ENCODE measurements at regions not wholly inside any gene's neighbourhood (a gene's known extent, or its start where the extent isn't known, plus 50 kb on each side); places are given as distances from the start of the nearest gene placed in this dataset.

- no peak for TF ChIP-seq RCOR1 (IDR thresholded peaks at IDR 0.05; ENCODE audit: low read length)
- TF ChIP-seq MEF2A (IDR thresholded peaks at IDR 0.05; ENCODE audit: borderline replicate concordance, low read depth): no peak
- no peak for TF ChIP-seq CTCF (IDR thresholded peaks at IDR 0.05)
Measured at GRCh38 chr1:57784356-57784755, 360.5 kb upstream of the DAB1 start (continued).

GRCh38 chr1:57782357-57782756 is 358.5 kb upstream of the DAB1 start:
- ChIA-PET POLR2A (no interaction called here), CTCF (no interaction called here)
- WGBS (ENCODE audit: low lambda C conversion rate): 69% methylated on average over 2 of the region's 2 CpGs
- Histone ChIP-seq H3K9me2 (no peaks in the 10 kb centered on the region), H3K4me1 (ENCODE audit: control insufficient read depth in 1 of 2, insufficient read depth in 2 of 2, low read depth in 1 of 2, low read length in 1 of 2) (no peaks in the 10 kb centered on the region; a peak in 1 of 4 replicates), H3K79me2 (ENCODE audit: insufficient read depth) (no peaks in the 10 kb centered on the region), H3K9me3 (no peaks in the 10 kb centered on the region), H2AFZ (ENCODE audit: low read depth) (no peak overlapping the region), H3F3A (replicated peaks; ENCODE audit: insufficient read depth) (no peaks in the 10 kb centered on the region), H3K36me3 (replicated peaks in 1 of 2; ENCODE audit: control insufficient read depth in 1 of 2, insufficient read depth in 2 of 2, low read length in 1 of 2) (no peaks in the 10 kb centered on the region), H3K4me2 (no peak overlapping the region), H3K27me3 (ENCODE audit: insufficient read depth) (no peaks in the 10 kb centered on the region), H4K20me1 (ENCODE audit: insufficient read depth) (no peaks in the 10 kb centered on the region), H3K4me3 (ENCODE audit: low read depth in 2 of 2, low read length in 1 of 2) (no peak overlapping the region), H3K27ac (ENCODE audit: low read depth in 2 of 2, low read length in 1 of 2) (no peak overlapping the region), H3K9ac (no peak overlapping the region)
- no peak for DNase-seq
- TF ChIP-seq GATA2 (CRISPR knock-in tag; IDR thresholded peaks at IDR 0.05): no peak
- no peak for TF ChIP-seq SIN3A (IDR thresholded peaks at IDR 0.05; ENCODE audit: borderline replicate concordance, low read depth, low read length)
- no peak for TF ChIP-seq RXRA (IDR thresholded peaks at IDR 0.05; ENCODE audit: borderline replicate concordance, low read depth)
- TF ChIP-seq RAD21 (IDR thresholded peaks at IDR 0.05; ENCODE audit: low read length): no peak
- TF ChIP-seq CHD2 (IDR thresholded peaks at IDR 0.05; ENCODE audit: low read length, partially characterized antibody): no peak

- H4K20me1 ChIP-seq (ENCODE audit: insufficient read depth): no peaks in the 10 kb centered on the region
- no peaks in the 10 kb centered on the region for H3K9me2 ChIP-seq
- H3K27me3 ChIP-seq (ENCODE audit: insufficient read depth): no peaks in the 10 kb centered on the region
- no peaks in the 10 kb centered on the region for H3K36me3 ChIP-seq (replicated peaks in 1 of 2; ENCODE audit: control insufficient read depth in 1 of 2, insufficient read depth in 2 of 2, low read length in 1 of 2)
- H3K9me3 ChIP-seq: no peaks in the 10 kb centered on the region
- ChIA-PET CTCF (no interaction called here), POLR2A (no interaction called here)
- no peaks in the 10 kb centered on the region; the same call in 1 of the 2 replicates for H3K79me2 ChIP-seq (ENCODE audit: insufficient read depth)
- no peak overlapping the region for H2AFZ ChIP-seq (ENCODE audit: low read depth)
- 10% methylated on average over 1 of the region's 1 CpG for WGBS (ENCODE audit: low lambda C conversion rate)
- H3K27ac ChIP-seq (ENCODE audit: low read depth in 2 of 2, low read length in 1 of 2): no peak overlapping the region
- no peak overlapping the region for H3K9ac ChIP-seq
- no peak overlapping the region for H3K4me2 ChIP-seq
- TF ChIP-seq GATA2 (CRISPR knock-in tag; IDR thresholded peaks at IDR 0.05) (no peak), SIN3A (IDR thresholded peaks at IDR 0.05; ENCODE audit: borderline replicate concordance, low read depth, low read length) (no peak), FOXJ3 (CRISPR knock-in tag; IDR thresholded peaks at IDR 0.05) (no peak), CHD2 (IDR thresholded peaks at IDR 0.05; ENCODE audit: low read length, partially characterized antibody) (no peak), RAD21 (IDR thresholded peaks at IDR 0.05; ENCODE audit: low read length) (no peak), TAF1 (IDR thresholded peaks at IDR 0.05; ENCODE audit: borderline replicate concordance, low read depth, low read length) (no peak), JUND (IDR thresholded peaks at IDR 0.05) (no peak), YY1 (IDR thresholded peaks at IDR 0.05; ENCODE audit: low read depth) (no peak), EP300 (IDR thresholded peaks at IDR 0.05; ENCODE audit: borderline replicate concordance in 1 of 2, low read depth in 1 of 2, low read length in 1 of 2) (no peak), SMC3 (IDR thresholded peaks at IDR 0.05; ENCODE audit: low read depth, low read length) (no peak), TCF12 (IDR thresholded peaks at IDR 0.05) (no peak), PBX3 (IDR thresholded peaks at IDR 0.05) (no peak), FOXM1 (IDR thresholded peaks at IDR 0.05; ENCODE audit: low read depth) (no peak), MEF2A (IDR thresholded peaks at IDR 0.05; ENCODE audit: borderline replicate concordance, low read depth) (no peak), CTCF (IDR thresholded peaks at IDR 0.05) (no peak), NFIC (IDR thresholded peaks at IDR 0.05; ENCODE audit: borderline replicate concordance) (no peak)
- no peak overlapping the region for H3K4me3 ChIP-seq (ENCODE audit: low read depth in 2 of 2, low read length in 1 of 2)
- no peaks in the 10 kb centered on the region for H3K4me1 ChIP-seq (ENCODE audit: control insufficient read depth in 1 of 2, insufficient read depth in 2 of 2, low read depth in 1 of 2, low read length in 1 of 2)
- no peak for DNase-seq
- no peaks in the 10 kb centered on the region for H3F3A ChIP-seq (replicated peaks; ENCODE audit: insufficient read depth)
Measured at GRCh38 chr1:57772580-57773195, 348.8 kb upstream of the DAB1 start.

Data from SK-N-SH (cell line).